ENCODE measurements at regions not wholly inside any gene's neighbourhood (a gene's known extent, or its start where the extent isn't known, plus 50 kb on each side); places are given as distances from the start of the nearest gene placed in this dataset.

DNA sequence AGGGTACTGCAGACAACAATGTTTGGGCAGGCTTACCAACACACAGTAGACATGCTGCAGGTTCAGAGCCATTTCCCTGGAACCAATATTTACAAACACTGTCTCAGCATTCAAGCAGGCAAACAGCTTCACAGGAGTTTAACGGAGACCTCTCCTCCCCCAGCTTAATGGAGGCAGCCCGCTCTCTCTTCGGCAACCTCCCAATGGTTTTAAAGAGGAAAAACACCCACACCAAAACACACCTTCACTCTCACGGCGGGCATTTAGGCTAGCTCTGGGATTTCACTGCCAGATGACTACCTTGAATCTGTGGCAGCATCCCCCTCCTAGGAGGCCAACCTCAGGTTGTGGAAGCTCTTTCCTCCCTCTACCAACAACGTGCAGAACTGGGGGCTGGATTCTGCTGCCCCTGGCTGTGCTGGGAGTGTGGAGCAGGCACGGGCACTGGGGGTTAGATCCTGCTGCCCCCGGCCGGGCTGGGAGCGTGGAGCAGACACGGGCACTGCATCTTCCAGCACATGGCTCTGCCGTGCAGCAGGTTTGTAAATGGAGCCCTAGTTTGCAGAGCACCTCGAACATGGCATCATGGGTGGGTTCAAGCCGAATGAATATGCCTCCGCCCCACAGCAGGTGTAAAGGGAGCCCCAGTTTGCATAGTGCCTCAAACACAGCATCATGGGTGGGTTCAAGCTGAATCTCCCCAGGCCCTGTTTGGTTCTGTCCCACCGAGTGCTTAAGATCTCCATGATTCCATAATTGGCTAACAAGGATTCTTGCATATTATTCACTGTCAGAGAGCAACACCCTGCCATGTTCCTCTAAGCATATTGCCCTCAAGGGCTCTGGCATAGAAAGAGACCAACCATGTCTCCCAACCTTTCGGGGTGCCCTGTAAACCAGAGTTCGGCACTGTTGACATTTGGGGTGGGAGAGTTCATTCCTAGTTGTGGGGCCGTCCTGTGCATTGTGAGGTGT lies 86.4 kb downstream of the RBFOX3 start:
- DNase-seq (ENCODE audit: low read depth in 3 of 3, low spot score in 2 of 3), result no peak

DNA sequence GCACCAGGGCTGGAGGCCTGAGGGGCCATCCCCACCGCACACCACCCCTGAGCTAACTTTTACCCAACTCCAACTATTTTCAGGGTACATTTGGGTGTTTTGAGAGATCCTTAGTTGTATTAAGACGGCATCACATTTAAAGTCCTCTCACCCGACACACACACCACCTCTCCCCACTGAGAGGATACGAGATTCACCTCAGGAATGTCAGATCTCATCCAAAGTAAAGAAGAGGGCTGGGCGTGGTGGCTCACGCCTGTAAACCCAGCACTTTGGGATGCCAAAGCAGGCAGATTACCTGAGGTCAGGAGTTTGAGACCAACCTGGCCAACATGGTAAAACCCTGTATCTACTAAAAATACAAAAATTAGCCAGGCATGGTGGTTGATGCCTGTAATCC lies 88.4 kb downstream of the RBFOX3 start:
- DNase-seq (ENCODE audit: low read depth in 3 of 3, low spot score in 2 of 3), result no peak

DNA sequence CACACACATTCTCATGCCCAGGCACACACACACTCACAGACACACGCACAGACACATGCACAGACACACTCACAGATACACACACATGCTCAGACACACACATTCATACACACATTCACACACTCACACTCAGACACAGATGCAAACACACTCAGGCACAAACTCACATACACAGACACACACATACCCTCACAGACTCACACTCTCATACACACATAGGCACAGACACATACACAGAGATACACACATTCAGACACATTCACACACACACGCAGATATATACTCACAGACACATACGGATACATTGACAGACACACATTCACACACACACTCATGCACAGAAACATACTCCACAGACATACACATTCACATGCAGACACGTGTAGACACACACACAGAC lies 89.6 kb downstream of the RBFOX3 start:
- DNase-seq (ENCODE audit: low read depth in 3 of 3, low spot score in 2 of 3), result no peak

DNA sequence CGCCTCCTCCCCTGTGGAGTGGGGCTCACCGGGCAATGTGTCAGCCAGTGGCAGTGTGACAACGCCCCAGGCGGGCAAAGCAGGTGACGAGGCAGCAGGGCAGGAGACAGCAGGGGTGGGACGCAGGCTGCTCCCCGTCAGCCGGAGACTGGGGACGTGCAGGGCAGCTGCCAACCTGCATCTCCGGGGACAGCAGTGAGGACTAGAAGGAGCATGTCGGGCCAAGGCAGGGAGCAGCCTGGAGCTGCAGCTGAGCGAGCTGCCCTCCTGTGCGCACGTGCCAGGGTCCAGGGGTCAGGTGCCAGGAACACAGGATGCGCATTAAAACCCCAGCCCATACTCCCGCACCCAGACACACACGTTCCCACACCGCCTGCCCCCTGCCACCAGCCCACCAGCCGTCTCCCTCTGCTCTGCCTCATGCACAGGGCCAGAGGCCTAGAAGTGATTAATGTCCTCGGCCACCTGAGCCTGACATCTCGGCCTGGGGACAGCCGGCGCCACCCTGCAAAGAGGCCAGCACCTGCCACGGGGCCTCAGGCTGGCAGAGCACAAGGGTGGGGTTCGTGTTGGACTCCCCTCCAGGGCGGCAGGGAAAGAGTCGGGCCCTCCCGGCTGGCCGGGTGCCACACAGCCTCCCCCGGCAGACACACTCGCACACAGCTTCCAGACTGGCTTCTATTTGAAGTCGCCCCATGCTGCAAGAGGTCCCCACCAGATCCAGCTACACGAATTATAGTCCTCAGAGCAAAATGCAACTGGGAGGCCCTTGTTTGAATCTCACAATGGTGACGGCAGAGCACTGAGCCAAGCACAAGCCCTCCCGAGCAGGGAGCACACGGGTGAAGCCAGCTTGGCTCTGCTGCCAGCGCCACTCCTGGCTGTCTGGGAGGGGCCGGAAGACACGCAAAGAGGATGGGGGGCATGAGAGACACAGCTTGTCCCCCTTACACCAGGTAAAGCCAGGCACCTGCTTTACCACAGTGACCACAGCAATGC lies 90.4 kb downstream of the RBFOX3 start:
- DNase-seq (ENCODE audit: low read depth in 3 of 3, low spot score in 2 of 3), result no peak

DNA sequence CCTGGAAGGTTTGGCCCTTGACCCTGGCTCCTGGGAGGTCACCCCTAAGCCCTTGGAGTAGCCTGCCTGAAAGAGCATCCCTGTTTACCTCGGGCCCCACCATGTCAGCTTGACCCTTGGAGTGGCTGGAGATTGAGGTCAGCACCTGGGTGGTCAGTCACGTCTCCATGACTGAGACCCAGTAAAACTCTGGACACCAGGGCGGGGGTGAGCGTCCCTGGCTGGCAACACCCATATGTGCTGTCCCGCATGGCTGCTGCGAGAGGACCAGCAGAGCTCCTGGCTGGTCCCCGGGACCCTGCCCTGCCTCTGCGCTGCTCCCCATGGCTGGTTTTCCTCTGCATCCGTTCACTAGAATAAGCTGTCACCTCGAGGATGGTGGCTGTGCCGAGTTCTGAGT lies 91.2 kb downstream of the RBFOX3 start:
- DNase-seq (ENCODE audit: low read depth in 3 of 3, low spot score in 2 of 3), result no peak

DNA sequence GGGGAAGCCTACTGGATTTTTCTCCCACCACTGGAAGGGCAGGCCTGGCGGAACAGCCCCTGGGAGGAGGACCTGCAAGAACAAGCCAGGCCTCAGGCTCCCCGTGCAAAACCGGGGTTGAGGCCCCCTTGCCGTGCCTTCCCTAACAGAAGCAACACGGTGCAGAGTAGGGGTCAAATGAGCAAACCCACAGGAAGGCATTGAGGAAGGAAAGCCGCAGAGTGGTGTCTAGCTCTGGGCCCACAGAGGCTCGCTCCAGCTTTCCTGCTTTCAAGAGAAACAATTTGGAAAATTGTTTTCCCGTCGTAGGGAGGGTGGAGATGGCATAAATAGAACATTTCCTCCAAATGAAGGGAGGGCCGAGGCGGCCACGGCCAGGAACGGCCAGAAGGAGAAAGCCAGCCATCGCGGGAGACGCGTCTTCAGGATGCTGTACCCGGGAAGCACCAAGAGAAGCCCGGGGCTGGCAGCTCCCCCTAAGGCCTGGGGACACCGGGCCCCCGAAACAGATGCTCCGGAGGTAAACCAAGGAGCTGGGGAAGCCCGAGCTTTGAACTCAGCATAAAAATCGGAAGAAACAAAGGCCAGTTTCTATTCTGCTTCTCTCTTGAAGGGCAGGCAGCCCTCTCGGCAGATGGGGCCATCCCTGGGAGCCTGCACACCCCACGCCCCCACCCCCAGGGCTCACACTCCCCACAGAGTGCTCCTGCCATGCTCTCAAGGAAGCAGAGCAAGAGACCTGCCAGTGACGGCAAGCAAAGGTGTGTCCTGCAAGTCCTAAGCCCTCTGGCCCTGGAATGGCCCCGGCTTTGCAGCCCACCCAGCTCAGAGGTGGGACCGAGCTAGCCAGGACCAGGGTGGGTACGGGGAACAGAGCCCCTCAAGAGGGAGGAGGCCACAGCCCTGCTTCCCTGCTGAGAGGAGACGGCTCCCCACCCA lies 92.0 kb downstream of the RBFOX3 start:
- no peak for DNase-seq (ENCODE audit: low read depth in 3 of 3, low spot score in 2 of 3)

DNA sequence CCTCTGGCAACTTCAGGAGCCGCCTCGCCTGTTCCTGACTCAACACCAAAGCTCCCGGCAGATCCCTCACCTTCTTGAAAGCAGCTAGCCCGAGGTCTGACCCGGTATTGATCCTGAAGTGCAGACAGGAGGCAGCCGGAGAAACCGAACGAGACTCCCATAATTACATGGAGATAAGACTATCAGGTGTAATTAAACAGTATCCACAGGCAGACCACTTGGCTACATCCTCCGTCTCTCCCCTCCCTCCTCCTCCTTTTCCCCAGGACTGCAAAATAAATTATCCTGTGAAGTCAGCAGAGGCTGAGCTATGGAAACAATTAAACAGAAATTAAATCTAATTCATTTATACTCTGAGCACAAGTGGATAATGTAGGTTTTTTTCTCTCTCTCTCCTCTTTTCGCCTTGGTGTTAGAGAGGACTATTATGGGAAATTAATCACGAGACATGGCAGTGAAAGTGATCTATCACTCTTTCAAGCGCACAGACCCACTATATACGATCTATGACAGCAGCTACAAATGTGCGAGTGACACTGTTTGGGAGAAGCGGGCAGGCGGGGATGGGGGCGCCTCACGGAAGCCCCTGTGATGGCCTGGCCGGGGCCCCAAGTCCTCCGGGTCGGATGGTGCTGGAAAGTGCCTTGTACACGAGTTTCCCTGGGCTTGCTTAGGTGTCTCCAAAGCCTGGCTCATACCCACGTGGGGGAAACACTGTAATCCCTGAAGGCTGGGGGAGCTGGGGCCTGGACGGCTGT lies 92.8 kb downstream of the RBFOX3 start:
- no peak for DNase-seq (ENCODE audit: low read depth in 3 of 3, low spot score in 2 of 3)

DNA sequence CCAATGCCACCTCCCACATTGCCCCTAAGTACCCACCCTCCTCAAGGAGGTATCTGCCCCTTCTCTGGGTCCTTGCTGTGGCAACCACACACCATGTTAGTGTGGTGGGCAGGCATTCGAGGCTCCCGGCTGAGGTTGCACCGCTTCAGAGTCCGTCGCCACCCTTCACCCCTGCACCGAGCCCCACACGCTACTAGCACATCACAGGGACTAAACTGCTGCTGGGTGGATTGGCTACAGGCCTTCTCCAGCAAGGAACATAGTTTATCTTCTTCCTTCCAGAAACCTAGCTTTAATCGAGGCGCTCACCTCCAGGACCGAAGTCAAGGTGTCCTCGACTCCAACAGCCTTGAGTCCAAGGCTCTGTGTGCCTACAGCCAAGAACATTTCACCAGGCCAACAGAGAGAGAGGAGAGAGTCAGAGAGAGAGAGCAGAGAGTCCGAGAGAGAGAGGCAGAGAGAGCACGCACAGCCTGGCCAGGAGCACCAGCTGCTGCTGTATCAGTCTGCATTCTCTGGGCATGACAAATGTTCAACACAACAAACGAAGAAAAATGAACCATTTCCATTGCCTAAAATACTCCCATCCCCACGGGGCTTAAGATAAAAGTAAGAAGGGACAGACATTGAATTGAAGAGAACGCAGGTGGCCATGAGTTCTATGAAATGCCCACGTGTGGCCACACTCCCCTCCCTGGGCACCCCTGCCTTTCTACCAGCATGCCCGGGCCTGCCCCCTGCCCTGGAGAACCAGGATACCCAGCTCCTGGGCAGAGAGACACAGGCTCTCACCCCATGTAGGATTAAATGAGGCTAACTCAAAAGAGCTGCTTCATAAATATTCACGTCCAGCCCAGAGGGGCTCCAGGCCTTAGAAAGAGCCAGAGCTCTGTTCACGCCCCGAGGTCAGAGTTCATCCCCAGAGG lies 94.9 kb downstream of the RBFOX3 start:
- DNase-seq (ENCODE audit: low read depth in 3 of 3, low spot score in 2 of 3), result no peak

DNA sequence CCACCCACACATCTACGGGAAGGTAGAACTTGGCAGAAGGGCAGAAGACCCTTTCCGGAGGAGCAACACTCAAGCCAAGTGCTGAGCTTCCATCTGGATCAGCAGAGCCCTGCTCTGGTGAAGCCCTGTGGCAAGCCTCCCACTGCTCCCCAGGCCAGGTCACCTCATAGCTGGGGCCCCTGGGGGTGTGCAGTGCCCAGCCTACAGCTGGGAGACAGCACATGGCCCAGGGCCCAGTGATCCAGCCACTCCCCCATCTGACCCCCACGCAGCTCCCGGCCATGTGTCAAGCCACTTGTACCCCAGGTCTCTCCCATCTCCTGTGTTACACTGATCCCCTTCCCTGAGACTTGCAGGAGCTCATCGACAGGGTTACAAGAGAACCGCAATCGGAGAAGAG lies 95.7 kb downstream of the RBFOX3 start:
- no peak for DNase-seq (ENCODE audit: low read depth in 3 of 3, low spot score in 2 of 3)

DNA sequence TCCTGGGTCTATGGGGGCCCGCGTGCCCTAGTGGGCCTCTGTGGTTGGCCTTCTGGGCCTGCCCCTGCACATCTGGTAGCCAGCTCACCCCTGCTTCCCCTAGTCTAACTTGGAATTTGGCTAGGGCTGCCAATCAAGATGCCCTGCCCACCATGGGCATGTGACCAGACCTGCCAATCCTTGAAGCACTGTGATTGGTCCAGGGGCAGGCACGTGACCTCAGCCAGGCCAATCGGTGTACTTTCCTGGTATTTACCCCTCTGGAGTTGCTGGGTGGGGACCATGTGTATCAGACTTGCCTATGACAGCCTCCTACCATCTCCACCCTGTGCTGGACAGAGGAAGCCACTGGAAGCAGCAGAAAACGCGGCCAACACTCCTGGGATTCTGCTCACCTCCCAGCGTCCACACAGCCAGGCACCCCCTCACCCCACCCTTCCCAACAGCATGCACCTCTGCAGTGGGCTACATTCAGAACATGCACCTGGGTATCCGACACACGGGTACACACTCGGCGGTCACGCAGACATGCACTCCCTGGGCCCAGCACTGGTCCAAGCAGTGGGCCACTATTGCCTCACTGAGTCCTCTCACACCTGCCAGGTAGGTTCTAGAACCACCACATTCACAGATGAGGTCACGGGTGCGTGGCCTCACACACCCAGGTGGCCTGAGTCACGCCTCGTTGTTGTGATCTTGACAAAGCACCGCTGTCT lies 96.9 kb downstream of the RBFOX3 start:
- no peak for DNase-seq (ENCODE audit: low read depth in 3 of 3, low spot score in 2 of 3)

DNA sequence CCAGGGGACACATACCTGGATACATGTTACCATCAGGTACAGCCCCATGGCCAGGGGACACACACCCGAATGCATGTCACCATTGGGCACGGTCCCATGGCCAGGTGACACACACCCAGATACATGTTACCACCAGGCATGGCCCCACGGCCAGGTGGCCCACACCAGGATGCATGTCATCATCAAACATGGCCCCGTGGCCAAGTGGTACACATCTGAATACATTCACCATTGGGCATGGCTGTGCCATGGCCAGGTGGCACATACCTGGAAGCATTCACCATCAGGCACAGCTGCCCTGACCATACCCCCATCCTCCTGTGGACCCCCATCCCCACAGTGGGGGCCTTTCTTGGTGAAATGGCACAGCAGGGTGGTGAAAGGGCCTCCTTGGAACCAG lies 97.6 kb downstream of the RBFOX3 start:
- DNase-seq (ENCODE audit: low read depth in 3 of 3, low spot score in 2 of 3), result no peak

DNA sequence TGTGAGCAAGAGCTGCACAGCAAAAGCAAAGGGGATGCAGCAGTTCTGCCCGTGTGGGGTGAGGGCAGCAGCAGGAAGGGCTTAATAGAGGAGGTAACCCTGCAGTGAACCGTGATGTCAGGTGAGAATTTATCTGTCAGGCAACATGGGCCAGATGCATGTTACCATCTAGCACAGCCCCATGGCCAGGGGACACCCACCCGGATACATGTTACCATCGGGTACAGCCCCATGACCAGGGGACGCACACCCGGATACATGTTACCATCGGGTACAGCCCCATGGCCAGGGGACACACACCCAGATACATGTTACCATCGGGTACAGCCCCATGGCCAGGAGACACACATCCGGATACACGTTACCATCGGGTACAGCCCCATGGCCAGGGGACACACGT lies 99.4 kb downstream of the RBFOX3 start:
- no peak for DNase-seq (ENCODE audit: low read depth in 3 of 3, low spot score in 2 of 3)

DNA sequence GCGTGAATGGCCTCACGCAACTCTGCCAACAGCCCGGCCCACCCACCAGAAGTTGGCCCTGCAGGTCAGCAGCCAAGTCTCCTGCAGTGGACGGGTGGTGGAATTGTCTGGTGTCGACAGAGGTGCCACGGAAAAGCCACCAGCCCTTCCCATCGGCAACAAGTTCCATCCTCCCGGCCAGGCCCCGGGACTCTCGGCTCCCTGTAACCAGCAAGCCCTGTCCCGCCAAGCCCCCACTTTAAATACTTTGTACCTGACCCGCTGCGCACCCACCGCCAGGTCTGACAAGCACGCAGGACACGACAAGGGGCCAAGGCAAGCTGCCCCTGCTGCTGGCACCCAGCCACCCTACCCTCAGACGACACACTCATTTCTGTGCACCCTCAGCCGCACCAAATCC lies 100.8 kb downstream of the RBFOX3 start:
- DNase-seq (ENCODE audit: low read depth in 3 of 3, low spot score in 2 of 3), result no peak

DNA sequence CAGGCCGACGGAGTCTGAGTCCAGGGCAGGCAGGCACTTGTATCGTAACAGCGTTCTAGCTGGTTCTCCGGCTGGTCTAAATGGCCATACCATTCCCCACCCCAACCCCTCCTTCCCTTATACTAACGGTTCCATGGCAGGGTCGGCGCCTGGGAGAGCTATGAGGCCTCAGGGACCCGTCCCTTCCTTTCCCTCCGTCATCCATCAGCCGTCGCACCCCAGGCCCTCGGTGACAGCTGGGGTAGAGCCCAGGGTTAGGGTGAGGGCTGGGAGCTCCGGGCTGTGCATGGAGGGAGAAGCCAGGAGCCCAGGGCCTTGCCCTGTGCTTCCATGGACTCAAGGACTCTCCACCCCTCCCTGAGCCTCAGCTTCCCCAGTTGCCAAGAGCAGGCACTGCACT lies 101.4 kb downstream of the RBFOX3 start:
- no peak for DNase-seq (ENCODE audit: low read depth in 3 of 3, low spot score in 2 of 3)

DNA sequence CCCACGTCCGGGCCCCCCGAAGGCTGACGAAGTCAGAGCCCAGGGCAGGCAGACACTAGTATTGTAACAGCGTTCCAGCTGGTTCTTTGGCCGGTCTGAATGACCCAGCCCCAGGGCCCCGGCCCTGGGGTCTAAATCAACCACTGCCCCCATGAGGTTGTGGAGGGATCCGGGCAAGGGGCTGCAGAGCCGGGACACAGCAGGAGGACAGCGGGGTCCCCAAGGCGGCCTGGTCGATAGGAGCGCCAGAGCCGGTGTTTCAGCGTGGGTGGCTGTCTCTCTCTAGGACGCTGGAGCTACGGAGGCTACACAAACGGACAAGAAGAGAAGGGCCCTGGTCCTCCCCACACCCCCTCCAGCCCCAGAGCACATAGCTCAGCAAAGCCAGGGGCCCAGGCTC lies 101.8 kb downstream of the RBFOX3 start:
- DNase-seq (ENCODE audit: low read depth in 3 of 3, low spot score in 2 of 3), result no peak

DNA sequence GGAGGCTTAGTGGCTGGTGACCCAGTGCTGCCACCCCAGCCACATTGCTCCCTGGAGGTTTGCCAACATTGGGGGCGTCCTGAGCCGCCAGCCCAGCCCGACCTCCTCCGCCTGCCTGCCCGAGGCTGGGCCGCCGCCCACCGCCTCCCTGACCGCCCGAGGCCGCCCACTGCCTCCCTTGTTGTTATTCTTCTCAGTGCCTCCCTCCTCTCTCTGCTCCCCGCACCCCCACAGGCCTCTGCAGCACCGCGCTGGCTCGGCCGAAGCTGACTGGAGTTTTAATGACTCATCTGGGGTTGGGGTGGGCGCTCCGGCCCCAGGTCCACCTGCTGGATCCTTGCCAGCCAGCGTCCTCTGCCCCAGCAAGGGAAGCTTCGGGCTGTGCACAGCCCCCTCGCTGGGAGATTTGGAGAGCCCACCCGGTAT lies 102.5 kb downstream of the RBFOX3 start:
- DNase-seq (ENCODE audit: low read depth in 3 of 3, low spot score in 2 of 3), result no peak

DNA sequence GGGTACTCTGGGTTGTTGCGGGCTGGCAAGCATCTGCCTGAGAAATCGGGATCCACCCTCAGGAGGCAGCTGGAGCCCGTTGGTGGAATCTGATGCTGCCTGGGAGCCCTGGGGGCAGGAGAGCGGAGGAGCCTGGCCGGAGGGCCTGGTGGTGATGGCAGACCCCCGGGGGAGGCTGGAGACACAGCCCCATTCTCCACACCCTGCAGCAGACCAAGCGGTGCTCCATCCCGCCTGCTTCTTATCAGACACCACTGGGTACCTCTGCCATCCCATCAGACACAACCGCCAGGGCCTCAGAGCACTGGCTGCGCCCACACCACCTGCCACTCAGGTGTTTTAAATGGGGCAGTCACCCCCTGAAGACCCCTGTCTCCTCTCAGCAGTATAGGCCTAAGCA lies 103.9 kb downstream of the RBFOX3 start:
- no peak for DNase-seq (ENCODE audit: low read depth in 3 of 3, low spot score in 2 of 3)

Data from right renal cortex interstitium (tissue), 3 donors.